GM23338 (cell line): ENCODE measurements at regions not wholly inside any gene's neighbourhood (a gene's known extent, or its start where the extent isn't known, plus 50 kb on each side); places are given as distances from the start of the nearest gene placed in this dataset.

Experiments used
- ATAC-seq: fragments of 200-7000 bp; cut with Tn5 transposase; 3 replicates; pipeline ENCODE4 v1.9.1; 2020
- DNase-seq: peaks from one replicate; pipeline ENCODE4 v3.0.0-alpha.2; 2015; ENCODE audit warnings: low spot score
- H2AFZ ChIP-seq: fragments of 200-600 bp; sonication (generic); 2 replicates; pipeline ENCODE4 v1.8.0; 2016; ENCODE audit warnings: antibody characterized with exemption, mild to moderate bottlenecking, moderate library complexity
- H3F3A ChIP-seq: fragments of 200-600 bp; sonication (generic); replicated peaks from 2 replicates; pipeline ENCODE4 v1.8.0; 2017; ENCODE audit warnings: antibody characterized with exemption, mixed run types, low read depth
- H3K27ac ChIP-seq: fragments of 200-600 bp; sonication (generic); 2 replicates; pipeline ENCODE4 v1.6.1; 2016; ENCODE audit warnings: low read depth
- H3K27me3 ChIP-seq: fragments of 200-600 bp; sonication (generic); 2 replicates; pipeline ENCODE4 v1.8.0; 2016; ENCODE audit warnings: mild to moderate bottlenecking, mixed run types, moderate library complexity; ENCODE audit not compliant: insufficient read depth
- H3K36me3 ChIP-seq: fragments of 200-600 bp; sonication (generic); 2 replicates; pipeline ENCODE4 v1.8.0; 2016; ENCODE audit warnings: mild to moderate bottlenecking; ENCODE audit not compliant: insufficient read depth
- H3K4me1 ChIP-seq: fragments of 200-600 bp; sonication (generic); 2 replicates; pipeline ENCODE4 v1.8.0; 2016; ENCODE audit warnings: mild to moderate bottlenecking, moderate library complexity; ENCODE audit not compliant: insufficient read depth
- H3K4me2 ChIP-seq: fragments of 200-600 bp; sonication (generic); 2 replicates; pipeline ENCODE4 v1.7.1; 2017; ENCODE audit warnings: mixed run types
- H3K4me3 ChIP-seq: fragments of 200-600 bp; sonication (generic); 2 replicates; pipeline ENCODE4 v1.6.1; 2016; ENCODE audit warnings: mixed run types
- H3K79me2 ChIP-seq: fragments of 200-600 bp; sonication (generic); replicated peaks from 2 replicates; pipeline ENCODE4 v1.8.0; 2017; ENCODE audit warnings: mild to moderate bottlenecking; ENCODE audit not compliant: insufficient read depth
- H3K9me2 ChIP-seq: fragments of 200-600 bp; sonication (generic); 2 replicates; pipeline ENCODE4 v1.8.0; 2017; ENCODE audit not compliant: insufficient read depth
- H4K20me1 ChIP-seq: fragments of 200-600 bp; sonication (generic); replicated peaks from 2 replicates; pipeline ENCODE4 v1.8.0; 2017; ENCODE audit warnings: mild to moderate bottlenecking; ENCODE audit not compliant: insufficient read depth
- H3K27ac Mint-ChIP-seq: 2 replicates; pipeline ENCODE4 v1.8.0; 2020; ENCODE audit warnings: inconsistent platforms, mild to moderate bottlenecking, moderate library complexity, mixed read lengths
- H3K27me3 Mint-ChIP-seq: 3 replicates; pipeline ENCODE4 v1.8.0; 2022; ENCODE audit warnings: low read depth, mild to moderate bottlenecking, moderate library complexity, mixed read lengths, inconsistent platforms; ENCODE audit not compliant: insufficient read depth, poor library complexity
- H3K36me3 Mint-ChIP-seq: 3 replicates; pipeline ENCODE4 v1.8.0; 2021; ENCODE audit warnings: low read depth, mild to moderate bottlenecking, inconsistent platforms, moderate library complexity, mixed read lengths
- H3K4me1 Mint-ChIP-seq: 3 replicates; pipeline ENCODE4 v1.8.0; 2020; ENCODE audit warnings: mild to moderate bottlenecking, inconsistent platforms, mixed read lengths
- H3K4me3 Mint-ChIP-seq: 3 replicates; pipeline ENCODE4 v1.8.0; 2021; ENCODE audit warnings: moderate library complexity, mild to moderate bottlenecking, inconsistent platforms, mixed read lengths
- H3K9me3 Mint-ChIP-seq: 3 replicates; pipeline ENCODE4 v1.8.0; 2020; ENCODE audit warnings: moderate library complexity, mild to moderate bottlenecking, inconsistent platforms, mixed read lengths
- CREB1 ChIP-seq: fragments of 250-450 bp; sonication (Bioruptor Pico); IDR thresholded peaks from 2 replicates; pipeline ENCODE4 v1.5.0; 2020; ENCODE audit warnings: low read depth, mild to moderate bottlenecking, moderate library complexity
- EZH2 ChIP-seq: fragments of 200-600 bp; sonication (generic); IDR thresholded peaks from one replicate; pipeline ENCODE4 v1.8.0; 2017; ENCODE audit warnings: antibody characterized with exemption, mild to moderate bottlenecking, low read depth; ENCODE audit not compliant: unreplicated experiment
- EZH2phosphoT487 ChIP-seq: fragments of 200-600 bp; sonication (generic); IDR thresholded peaks from one replicate; pipeline ENCODE4 v1.8.1; 2018; ENCODE audit warnings: antibody characterized with exemption; ENCODE audit not compliant: unreplicated experiment
- JUNB ChIP-seq: IDR thresholded peaks from one replicate; pipeline ENCODE4 v1.6.1; 2016; ENCODE audit warnings: antibody characterized with exemption; ENCODE audit not compliant: unreplicated experiment
- NANOG ChIP-seq: IDR thresholded peaks from 2 replicates; pipeline ENCODE4 v1.6.1; 2016; ENCODE audit warnings: antibody characterized with exemption, borderline replicate concordance
- POLR2AphosphoS5 ChIP-seq: IDR thresholded peaks from 2 replicates; pipeline ENCODE4 v1.6.1; 2016; ENCODE audit warnings: antibody characterized with exemption, low read depth
- STAT1 ChIP-seq: IDR thresholded peaks from one replicate; pipeline ENCODE4 v1.6.1; 2016; ENCODE audit warnings: antibody characterized with exemption; ENCODE audit not compliant: unreplicated experiment
- ZNF114 ChIP-seq: fragments of 250-450 bp; sonication (Bioruptor Pico); IDR thresholded peaks from 2 replicates; pipeline ENCODE4 v1.5.0; 2020; ENCODE audit warnings: mild to moderate bottlenecking, moderate library complexity
- ZNF331 ChIP-seq: fragments of 250-450 bp; sonication (Bioruptor Pico); IDR thresholded peaks from 2 replicates; pipeline ENCODE4 v1.5.0; 2020; ENCODE audit warnings: low read depth, mild to moderate bottlenecking, moderate library complexity
- TF ChIP-seq, protein P1 (sequence below): IDR thresholded peaks from one replicate; pipeline ENCODE4 v1.6.1; 2018; ENCODE audit warnings: antibody characterized with exemption; ENCODE audit not compliant: unreplicated experiment
- TF ChIP-seq, protein P2 (sequence below): fragments of 250-450 bp; sonication (Bioruptor Pico); IDR thresholded peaks from 2 replicates; pipeline ENCODE4 v1.5.0; 2020; ENCODE audit warnings: mild to moderate bottlenecking, moderate library complexity
- TF ChIP-seq, protein P3 (sequence below), 2 experiments: fragments of 200-600 bp in 1 of 2; sonication (generic) in 1 of 2; conservative IDR thresholded peaks; 2 replicates each; pipeline versions ENCODE4 v1.5.1 to v1.6.1; 2016 to 2017; ENCODE audit warnings: antibody characterized with exemption in 2 of 2, low read depth in 2 of 2, mild to moderate bottlenecking in 2 of 2, moderate library complexity in 1 of 2

DNA sequence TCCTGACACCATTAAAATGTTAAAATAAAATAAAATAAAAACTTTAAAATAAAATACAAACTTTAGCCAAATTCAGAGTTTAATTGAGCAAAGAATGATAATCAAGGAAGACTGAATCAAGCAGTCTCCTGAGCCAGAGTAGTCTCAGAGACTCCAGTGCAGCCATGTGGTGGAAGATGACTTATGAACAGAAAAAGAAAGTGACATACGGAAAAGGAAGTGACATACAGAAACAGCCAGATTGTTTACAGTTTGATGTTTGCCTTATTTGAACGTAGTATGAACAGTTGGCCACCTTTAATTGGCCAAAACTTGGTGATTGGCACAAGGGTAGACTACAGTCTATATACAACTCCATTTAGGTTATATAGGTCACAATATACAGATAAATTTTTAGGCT is 787.2 kb downstream of the ADCYAP1 start:
- DNase-seq: no peak
- no peaks in the 10 kb centered on the region for H3K36me3 ChIP-seq
- no peak for ATAC-seq
- no peaks in the 10 kb centered on the region for H3K79me2 ChIP-seq
- H3K4me1 ChIP-seq: no peaks in the 10 kb centered on the region; the same call in 1 of the 2 replicates
- H2AFZ ChIP-seq: no peak overlapping the region
- H3K4me3 ChIP-seq: no peak overlapping the region
- Mint-ChIP-seq H3K4me1 (peaks cover 5% of the 10 kb centered on the region; the same call in 2 of the 3 replicates), H3K27me3 (peaks cover 1% of the 10 kb centered on the region), H3K4me3 (no peak overlapping the region), H3K9me3 (no peaks in the 10 kb centered on the region), H3K27ac (no peak overlapping the region), H3K36me3 (no peaks in the 10 kb centered on the region)
- H3K27me3 ChIP-seq: no peaks in the 10 kb centered on the region
- no peaks in the 10 kb centered on the region; the same call in 1 of the 2 replicates for H3K9me2 ChIP-seq
- no peak for TF ChIP-seq POLR2AphosphoS5
- H3K4me2 ChIP-seq: no peak overlapping the region
- no peaks in the 10 kb centered on the region for H3F3A ChIP-seq
- no peak overlapping the region for H3K27ac ChIP-seq
- no peaks in the 10 kb centered on the region for H4K20me1 ChIP-seq

DNA sequence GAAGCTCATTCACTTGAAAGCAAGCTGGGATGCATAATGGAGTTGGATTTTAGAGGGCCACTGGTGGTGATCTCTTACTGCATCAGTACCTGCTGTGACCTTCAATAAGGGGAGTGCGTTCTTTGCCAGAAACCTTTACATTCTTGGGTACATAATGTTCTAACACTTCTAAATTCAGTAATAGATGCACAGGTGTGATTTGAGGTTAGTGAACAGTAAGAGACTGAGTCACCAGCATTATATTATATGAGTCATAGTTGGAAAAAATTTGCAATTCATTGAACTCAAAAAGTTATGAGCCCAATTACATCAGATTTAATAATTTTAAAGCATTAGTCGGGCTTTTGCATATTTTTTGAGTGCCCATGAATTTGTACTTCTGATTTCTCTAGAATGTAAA is 803.3 kb downstream of the ADCYAP1 start:
- H2AFZ ChIP-seq: no peak overlapping the region
- no peaks in the 10 kb centered on the region for H4K20me1 ChIP-seq
- TF ChIP-seq ZNF331: no peak
- no peak for TF ChIP-seq STAT1
- TF ChIP-seq, protein P1, sequence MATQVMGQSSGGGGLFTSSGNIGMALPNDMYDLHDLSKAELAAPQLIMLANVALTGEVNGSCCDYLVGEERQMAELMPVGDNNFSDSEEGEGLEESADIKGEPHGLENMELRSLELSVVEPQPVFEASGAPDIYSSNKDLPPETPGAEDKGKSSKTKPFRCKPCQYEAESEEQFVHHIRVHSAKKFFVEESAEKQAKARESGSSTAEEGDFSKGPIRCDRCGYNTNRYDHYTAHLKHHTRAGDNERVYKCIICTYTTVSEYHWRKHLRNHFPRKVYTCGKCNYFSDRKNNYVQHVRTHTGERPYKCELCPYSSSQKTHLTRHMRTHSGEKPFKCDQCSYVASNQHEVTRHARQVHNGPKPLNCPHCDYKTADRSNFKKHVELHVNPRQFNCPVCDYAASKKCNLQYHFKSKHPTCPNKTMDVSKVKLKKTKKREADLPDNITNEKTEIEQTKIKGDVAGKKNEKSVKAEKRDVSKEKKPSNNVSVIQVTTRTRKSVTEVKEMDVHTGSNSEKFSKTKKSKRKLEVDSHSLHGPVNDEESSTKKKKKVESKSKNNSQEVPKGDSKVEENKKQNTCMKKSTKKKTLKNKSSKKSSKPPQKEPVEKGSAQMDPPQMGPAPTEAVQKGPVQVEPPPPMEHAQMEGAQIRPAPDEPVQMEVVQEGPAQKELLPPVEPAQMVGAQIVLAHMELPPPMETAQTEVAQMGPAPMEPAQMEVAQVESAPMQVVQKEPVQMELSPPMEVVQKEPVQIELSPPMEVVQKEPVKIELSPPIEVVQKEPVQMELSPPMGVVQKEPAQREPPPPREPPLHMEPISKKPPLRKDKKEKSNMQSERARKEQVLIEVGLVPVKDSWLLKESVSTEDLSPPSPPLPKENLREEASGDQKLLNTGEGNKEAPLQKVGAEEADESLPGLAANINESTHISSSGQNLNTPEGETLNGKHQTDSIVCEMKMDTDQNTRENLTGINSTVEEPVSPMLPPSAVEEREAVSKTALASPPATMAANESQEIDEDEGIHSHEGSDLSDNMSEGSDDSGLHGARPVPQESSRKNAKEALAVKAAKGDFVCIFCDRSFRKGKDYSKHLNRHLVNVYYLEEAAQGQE: no peak
- TF ChIP-seq, protein P2, sequence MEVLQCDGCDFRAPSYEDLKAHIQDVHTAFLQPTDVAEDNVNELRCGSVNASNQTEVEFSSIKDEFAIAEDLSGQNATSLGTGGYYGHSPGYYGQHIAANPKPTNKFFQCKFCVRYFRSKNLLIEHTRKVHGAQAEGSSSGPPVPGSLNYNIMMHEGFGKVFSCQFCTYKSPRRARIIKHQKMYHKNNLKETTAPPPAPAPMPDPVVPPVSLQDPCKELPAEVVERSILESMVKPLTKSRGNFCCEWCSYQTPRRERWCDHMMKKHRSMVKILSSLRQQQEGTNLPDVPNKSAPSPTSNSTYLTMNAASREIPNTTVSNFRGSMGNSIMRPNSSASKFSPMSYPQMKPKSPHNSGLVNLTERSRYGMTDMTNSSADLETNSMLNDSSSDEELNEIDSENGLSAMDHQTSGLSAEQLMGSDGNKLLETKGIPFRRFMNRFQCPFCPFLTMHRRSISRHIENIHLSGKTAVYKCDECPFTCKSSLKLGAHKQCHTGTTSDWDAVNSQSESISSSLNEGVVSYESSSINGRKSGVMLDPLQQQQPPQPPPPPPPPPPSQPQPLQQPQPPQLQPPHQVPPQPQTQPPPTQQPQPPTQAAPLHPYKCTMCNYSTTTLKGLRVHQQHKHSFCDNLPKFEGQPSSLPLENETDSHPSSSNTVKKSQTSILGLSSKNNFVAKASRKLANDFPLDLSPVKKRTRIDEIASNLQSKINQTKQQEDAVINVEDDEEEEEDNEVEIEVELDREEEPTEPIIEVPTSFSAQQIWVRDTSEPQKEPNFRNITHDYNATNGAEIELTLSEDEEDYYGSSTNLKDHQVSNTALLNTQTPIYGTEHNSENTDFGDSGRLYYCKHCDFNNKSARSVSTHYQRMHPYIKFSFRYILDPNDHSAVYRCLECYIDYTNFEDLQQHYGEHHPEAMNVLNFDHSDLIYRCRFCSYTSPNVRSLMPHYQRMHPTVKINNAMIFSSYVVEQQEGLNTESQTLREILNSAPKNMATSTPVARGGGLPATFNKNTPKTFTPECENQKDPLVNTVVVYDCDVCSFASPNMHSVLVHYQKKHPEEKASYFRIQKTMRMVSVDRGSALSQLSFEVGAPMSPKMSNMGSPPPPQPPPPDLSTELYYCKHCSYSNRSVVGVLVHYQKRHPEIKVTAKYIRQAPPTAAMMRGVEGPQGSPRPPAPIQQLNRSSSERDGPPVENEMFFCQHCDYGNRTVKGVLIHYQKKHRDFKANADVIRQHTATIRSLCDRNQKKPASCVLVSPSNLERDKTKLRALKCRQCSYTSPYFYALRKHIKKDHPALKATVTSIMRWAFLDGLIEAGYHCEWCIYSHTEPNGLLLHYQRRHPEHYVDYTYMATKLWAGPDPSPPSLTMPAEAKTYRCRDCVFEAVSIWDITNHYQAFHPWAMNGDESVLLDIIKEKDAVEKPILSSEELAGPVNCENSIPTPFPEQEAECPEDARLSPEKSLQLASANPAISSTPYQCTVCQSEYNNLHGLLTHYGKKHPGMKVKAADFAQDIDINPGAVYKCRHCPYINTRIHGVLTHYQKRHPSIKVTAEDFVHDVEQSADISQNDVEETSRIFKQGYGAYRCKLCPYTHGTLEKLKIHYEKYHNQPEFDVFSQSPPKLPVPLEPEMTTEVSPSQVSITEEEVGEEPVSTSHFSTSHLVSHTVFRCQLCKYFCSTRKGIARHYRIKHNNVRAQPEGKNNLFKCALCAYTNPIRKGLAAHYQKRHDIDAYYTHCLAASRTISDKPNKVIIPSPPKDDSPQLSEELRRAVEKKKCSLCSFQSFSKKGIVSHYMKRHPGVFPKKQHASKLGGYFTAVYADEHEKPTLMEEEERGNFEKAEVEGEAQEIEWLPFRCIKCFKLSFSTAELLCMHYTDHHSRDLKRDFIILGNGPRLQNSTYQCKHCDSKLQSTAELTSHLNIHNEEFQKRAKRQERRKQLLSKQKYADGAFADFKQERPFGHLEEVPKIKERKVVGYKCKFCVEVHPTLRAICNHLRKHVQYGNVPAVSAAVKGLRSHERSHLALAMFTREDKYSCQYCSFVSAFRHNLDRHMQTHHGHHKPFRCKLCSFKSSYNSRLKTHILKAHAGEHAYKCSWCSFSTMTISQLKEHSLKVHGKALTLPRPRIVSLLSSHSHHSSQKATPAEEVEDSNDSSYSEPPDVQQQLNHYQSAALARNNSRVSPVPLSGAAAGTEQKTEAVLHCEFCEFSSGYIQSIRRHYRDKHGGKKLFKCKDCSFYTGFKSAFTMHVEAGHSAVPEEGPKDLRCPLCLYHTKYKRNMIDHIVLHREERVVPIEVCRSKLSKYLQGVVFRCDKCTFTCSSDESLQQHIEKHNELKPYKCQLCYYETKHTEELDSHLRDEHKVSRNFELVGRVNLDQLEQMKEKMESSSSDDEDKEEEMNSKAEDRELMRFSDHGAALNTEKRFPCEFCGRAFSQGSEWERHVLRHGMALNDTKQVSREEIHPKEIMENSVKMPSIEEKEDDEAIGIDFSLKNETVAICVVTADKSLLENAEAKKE (CRISPR knock-in tag): no peak
- TF ChIP-seq JUNB: no peak
- no peak for TF ChIP-seq EZH2
- TF ChIP-seq EZH2phosphoT487: no peak
- TF ChIP-seq ZNF114 (CRISPR knock-in tag): no peak
- TF ChIP-seq, protein P3, sequence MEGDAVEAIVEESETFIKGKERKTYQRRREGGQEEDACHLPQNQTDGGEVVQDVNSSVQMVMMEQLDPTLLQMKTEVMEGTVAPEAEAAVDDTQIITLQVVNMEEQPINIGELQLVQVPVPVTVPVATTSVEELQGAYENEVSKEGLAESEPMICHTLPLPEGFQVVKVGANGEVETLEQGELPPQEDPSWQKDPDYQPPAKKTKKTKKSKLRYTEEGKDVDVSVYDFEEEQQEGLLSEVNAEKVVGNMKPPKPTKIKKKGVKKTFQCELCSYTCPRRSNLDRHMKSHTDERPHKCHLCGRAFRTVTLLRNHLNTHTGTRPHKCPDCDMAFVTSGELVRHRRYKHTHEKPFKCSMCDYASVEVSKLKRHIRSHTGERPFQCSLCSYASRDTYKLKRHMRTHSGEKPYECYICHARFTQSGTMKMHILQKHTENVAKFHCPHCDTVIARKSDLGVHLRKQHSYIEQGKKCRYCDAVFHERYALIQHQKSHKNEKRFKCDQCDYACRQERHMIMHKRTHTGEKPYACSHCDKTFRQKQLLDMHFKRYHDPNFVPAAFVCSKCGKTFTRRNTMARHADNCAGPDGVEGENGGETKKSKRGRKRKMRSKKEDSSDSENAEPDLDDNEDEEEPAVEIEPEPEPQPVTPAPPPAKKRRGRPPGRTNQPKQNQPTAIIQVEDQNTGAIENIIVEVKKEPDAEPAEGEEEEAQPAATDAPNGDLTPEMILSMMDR (conservative IDR thresholded peaks at IDR 0.05; ENCODE audit: low read depth in 2 of 2): no peak
- TF ChIP-seq NANOG: no peak
- no peak for TF ChIP-seq CREB1 (CRISPR knock-in tag)
- no peak for TF ChIP-seq POLR2AphosphoS5

More for the DNA sequence above, 803.3 kb downstream of the ADCYAP1 start:
- Mint-ChIP-seq H3K4me3 (no peak overlapping the region), H3K36me3 (no peaks in the 10 kb centered on the region), H3K27me3 (no peaks in the 10 kb centered on the region), H3K9me3 (no peaks in the 10 kb centered on the region), H3K27ac (no peak overlapping the region), H3K4me1 (no peaks in the 10 kb centered on the region)
- H3K4me3 ChIP-seq: no peak overlapping the region
- no peaks in the 10 kb centered on the region for H3K79me2 ChIP-seq
- no peaks in the 10 kb centered on the region for H3K36me3 ChIP-seq
- H3K4me1 ChIP-seq: no peaks in the 10 kb centered on the region
- H3K4me2 ChIP-seq: no peak overlapping the region
- DNase-seq (no peak), ATAC-seq (no peak)
- no peaks in the 10 kb centered on the region for H3K9me2 ChIP-seq
- H3K27me3 ChIP-seq: no peaks in the 10 kb centered on the region
- no peaks in the 10 kb centered on the region for H3F3A ChIP-seq
- H3K27ac ChIP-seq: no peak overlapping the region
